NCI-H526 (cell line): ENCODE measurements at regions not wholly inside any gene's neighbourhood (a gene's known extent, or its start where the extent isn't known, plus 50 kb on each side); places are given as distances from the start of the nearest gene placed in this dataset.
"Not testable (repeated sequence)": the region's sequence is repeated elsewhere in the genome, so short reads cannot be mapped to it uniquely, and the experiment has no call there.

Source experiments
- DNase-seq, 2 experiments: peaks; one replicate each; lab custom pipeline; 2025; lab: John Stamatoyannopoulos, UW

DNA sequence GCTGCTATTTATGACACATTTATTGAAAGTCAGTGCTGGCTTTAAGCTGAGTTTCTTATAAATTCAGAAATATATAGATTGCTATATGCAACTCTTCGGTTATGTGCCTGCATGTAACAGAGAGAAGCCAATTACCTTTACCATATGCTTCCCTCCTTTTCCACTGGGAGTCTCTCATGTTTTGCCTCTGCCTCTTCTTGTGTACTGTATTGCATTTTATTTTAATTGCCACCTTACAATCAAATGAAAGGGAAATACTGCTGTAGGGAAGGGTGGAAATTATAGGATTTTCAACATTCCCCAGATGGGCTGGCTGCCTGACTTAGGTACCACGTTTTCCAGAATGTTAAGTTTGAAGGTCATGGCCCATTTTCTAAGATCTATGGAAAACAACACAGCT is 655.4 kb upstream of the SLIT2 start:
- peak in 1 of 2 experiments; percentile 9 for DNase-seq

DNA sequence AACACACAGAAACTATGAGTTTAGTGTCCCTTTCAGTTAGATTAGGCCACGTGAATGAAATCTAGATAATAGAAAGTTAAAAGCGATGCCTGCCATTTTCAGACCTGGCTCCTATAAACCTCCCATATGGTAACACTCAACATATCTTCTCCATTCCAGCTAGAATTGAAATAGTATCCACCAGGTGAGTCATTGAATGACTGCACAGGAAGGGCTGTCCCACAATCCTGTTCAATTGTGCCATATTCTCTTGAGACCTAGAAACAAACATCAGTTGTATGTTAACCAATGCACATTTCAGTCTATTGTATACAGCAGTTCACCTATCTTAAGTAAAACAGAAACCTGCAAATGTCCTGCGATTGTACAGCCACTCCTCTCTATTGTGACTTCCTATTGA is 659.3 kb upstream of the SLIT2 start:
- DNase-seq, result no peak

GRCh38 chr4:19583827-19584569 is 667.7 kb upstream of the SLIT2 start:
- DNase-seq, result no peak

DNA sequence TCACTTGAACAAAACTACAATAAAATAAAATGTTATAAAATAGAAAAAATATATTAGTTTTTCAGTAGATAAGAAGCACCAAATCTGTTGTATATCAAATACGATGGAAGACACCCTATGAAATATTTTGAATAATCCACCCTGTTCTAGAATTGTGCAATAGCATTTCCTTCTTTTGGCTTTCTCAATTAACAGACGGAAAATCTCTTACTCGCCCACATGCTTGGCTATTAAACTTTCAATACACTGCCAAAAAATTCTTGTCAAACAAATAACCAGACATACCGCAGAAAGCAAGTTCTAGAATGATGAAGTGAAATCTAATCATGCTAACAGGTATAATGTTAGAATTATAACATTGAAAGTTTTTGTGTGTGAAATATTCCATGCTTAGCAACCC is 671.6 kb upstream of the SLIT2 start:
- no peak for DNase-seq

GRCh38 chr4:19579608-19580007 is 672.1 kb upstream of the SLIT2 start:
- DNase-seq, result no peak

DNA sequence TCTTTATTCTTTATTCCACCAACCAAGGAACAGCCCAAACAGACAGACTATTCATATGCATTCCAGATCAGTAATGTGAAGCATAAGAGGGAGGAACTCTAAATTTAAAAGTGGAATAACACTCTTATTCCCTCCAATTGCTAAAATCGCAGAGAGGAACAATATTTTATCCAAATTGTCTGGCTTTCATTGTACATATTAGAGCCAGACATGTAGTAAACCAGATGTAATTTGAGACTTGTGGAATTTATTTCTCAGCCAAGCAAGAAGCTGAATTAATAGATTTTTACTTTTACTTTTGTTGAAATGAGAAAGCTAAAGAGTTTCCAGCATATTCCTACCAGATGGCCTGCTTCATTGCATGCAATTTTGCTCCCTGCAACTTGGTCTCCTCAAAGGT is 674.6 kb upstream of the SLIT2 start:
- no peak for DNase-seq

DNA sequence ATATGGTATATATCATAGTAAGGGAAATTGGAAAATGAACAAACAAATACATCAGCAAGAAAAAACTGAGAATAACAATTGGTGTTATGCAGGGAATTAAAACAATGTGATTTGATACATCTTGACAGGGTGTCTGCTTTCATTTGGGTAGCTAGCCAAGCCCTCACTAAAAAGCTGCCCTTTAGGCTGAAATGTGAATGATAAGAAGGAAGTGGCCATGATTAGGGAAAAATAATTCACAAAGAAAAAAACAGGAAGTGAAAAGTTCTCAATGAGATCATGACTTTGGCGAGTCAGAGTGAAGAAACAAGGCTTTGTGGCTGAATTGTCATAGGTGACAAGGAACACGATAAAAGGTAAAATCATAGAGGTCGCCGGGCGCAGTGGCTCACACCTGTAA is 675.8 kb upstream of the SLIT2 start:
- DNase-seq, result no peak

GRCh38 chr4:19566041-19566440 is 685.7 kb upstream of the SLIT2 start:
- DNase-seq, result no peak

GRCh38 chr4:19562456-19562855 is 689.2 kb upstream of the SLIT2 start:
- no peak for DNase-seq

DNA sequence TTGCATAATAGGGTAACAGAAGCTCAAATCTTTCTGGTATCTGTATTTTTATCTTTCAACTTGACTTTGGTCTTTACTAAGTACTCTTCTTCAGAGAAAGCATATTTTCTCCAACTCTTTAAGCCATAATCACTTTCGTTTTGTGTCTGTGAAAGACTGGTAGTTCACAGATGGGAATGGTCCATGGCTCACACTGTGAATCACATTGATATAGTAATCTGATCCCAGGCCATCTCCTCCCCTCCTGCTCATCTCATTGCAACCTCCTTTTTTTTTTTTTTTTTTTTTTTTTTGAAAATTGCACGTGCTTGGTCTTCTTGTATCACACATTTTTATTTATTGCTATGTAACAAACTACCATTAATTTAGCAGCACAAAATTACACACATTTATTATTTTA is 694.5 kb upstream of the SLIT2 start:
- no peak for DNase-seq

- not testable (repeated sequence) for DNase-seq
Measured at GRCh38 chr4:19556276-19556675, 695.4 kb upstream of the SLIT2 start.

DNA sequence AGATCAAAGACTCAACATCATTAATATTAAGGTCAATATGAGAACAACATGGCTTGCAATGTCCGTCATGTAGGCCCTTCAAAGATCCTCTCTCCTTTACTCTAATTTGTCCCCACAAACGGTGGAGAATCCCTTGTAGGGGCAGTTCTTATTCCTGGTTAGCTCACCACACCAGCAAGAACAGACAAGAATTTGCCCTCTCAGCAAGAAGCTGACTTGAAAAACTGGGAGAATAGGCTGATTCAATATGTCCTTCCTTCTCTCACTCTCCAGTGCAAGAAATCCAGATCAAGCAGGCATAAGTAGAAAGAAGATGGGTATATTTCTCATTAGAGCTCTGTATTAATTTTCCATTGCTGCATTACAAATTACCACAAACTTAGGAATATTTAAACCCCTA is 704.2 kb upstream of the SLIT2 start:
- no peak for DNase-seq

DNA sequence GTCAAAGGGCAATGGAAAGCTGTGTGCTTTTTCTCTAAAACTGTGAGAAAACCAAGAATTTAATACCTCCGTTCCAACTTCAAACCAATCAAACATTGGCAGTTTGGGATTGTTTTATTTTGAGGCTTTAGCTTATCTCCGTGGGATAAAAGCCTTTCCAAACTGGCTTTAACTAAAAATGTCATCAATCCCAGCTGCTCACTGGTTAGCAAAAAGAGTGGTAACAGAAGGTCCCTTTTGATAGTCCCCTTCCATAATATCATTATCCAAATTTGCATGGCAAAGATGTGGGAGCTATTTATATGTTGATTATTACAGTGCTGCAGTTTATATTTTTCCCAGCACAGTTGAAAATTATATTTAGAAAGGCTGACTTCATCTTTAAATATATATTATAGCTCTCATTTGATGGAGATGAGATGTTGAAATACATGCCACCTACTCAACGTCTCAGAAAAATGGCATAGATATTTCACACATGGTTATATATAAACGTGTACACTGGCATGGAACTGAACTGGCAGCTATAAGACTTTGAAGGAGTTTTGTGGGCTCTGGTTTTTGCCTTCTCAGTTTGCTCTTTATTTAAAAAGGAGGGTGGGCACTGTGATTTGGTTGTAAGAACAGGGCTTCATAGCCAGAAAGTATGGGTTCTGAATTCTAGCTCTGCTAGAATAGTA is 707.1 kb upstream of the SLIT2 start:
- DNase-seq, result peak in 1 of 2 experiments; percentile 20

GRCh38 chr4:19540859-19541540 is 710.7 kb upstream of the SLIT2 start:
- DNase-seq, result no peak

DNA sequence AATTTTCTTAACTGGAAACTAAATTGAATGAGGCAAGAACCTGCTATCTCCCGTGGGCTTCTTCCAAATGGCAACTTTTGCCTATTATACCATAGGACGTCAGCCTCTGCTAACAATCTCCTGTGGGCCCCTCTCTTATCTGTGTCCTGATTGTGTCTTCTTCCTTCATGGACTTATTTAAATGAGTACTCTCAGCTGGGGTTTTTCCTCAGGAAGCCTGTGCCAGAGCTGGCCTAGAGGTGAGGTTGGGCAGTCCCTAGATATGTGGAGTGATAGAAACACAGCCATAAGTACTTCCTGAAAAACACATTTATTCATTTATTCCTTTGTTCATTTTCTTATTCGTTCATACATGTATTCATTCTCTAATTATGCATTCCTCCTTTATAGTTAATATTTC is 712.5 kb upstream of the SLIT2 start:
- DNase-seq, result no peak

GRCh38 chr4:19534159-19534558 is 717.5 kb upstream of the SLIT2 start:
- no peak for DNase-seq

GRCh38 chr4:19531906-19532848 is 719.5 kb upstream of the SLIT2 start:
- no peak for DNase-seq

DNA sequence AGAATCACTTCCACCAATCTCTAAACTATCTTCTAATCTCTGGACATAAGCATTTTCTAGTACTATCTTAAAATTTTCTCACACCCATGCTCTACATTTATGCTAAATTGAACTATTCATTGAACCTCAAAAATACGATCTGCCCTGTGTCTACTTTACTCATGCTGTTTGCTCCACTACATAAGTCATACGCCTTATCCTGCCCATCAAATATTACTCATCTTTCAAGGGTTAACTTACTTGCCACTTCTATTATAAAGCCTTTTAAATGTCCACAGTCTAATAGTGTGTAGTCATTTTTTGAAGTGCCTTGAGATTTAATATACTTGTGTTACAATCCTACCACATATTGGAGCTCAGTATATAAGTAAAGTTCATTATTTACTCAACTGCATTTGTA is 727.7 kb upstream of the SLIT2 start:
- DNase-seq, result no peak

DNA sequence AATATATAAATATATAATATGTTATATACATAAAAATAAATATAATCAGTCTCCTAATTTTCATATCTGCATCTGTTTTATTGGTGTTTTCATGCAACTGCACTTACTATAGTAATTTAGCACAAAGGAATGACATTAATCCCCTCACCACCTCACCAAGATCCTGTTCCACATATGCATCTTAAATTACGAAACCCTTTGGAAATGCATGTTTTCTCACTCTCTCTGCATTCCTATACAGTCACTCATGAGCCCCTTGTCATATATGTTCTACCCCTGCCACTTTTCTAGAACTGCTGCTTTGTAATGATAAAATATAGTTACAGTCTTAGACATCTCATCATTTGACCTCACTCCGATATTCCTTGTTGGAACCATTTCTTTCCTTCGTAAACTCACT is 728.7 kb upstream of the SLIT2 start:
- no peak for DNase-seq

DNA sequence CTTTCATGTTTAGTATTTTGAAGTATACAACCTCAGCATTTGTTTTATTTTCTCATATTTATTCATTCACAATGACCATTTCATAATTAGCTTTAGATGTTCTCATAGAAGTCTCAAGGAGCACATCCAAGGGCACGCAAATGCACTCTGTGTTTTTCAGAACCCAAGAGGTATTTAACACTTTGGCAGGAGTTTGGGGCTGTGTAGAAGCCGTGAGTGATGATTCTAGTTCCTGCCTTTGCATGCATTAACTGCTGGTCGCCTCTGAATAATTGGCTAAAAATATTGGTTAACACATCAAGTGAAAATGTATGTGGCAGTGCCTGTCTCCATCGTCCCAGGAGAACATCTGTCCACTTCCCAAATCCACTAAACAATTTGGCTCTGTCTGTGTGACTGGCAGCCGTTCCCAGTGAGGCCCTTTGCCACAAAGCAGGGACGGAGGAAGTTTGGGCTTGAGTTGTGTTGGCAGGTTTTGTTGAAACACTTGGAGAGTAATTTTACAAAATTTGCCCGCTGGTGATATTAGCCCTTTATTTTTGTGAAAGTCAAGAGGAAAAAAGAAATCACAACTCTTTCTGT is 730.7 kb upstream of the SLIT2 start:
- no peak for DNase-seq

GRCh38 chr4:19514276-19515070 is 737.2 kb upstream of the SLIT2 start:
- no peak for DNase-seq
